NCI-H187 treated with DMSO at 0.1 percent for 48 hours (cell line): ENCODE measurements at regions not wholly inside any gene's neighbourhood (a gene's known extent, or its start where the extent isn't known, plus 50 kb on each side); places are given as distances from the start of the nearest gene placed in this dataset.

ENCODE experiments used
- DNase-seq: peaks from one replicate; lab custom pipeline; 2025; lab: John Stamatoyannopoulos, UW

- no peak for DNase-seq
Measured at GRCh38 chr1:68551459-68551858, 54.6 kb upstream of the DEPDC1 start.

- DNase-seq = no peak
Measured at GRCh38 chr1:68558321-68559026, 61.6 kb upstream of the DEPDC1 start.

- DNase-seq = no peak
Measured at GRCh38 chr1:68565923-68566322, 69.0 kb upstream of the DEPDC1 start.

DNA sequence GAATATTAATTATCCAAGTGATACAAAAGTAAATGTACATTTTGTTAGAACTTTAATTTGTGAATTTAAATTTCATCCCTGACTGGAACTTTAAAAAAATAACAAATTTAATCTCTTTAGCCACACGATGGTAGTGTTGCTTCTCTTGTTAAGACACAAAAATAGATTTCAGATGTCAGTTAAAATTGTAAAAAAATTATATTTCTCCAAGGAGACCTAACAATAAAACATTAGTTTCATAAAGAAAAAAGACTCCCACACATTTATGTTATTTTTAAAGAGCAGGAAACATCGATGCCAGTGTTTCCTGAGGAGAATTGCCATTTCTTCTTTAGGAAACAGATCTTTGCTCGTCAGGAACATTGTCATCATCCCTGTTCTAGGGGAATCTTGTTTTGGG, 74.0 kb upstream of the DEPDC1 start:
- no peak for DNase-seq

- DNase-seq = no peak
Measured at GRCh38 chr1:68571454-68572235, 74.8 kb upstream of the DEPDC1 start.

- no peak for DNase-seq
Measured at GRCh38 chr1:68585351-68585750, 88.5 kb upstream of the DEPDC1 start.

DNA sequence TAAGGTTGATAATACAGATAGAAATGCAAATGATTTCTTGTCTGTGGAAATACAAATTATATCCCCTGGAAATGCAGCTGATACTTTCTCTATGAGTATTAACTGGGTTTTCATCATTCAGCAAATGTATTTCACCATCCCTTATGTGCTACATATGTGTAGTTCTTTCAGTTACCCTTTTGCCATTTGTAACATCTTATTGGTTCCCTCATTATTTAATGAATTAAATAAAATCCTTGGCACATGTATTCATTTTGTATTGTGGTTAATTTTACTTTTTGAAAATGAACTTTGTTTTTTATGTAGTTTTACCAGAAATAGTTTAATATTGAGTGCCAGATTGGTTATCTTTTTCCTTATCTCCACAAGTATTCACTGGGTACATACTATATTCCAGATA, 89.9 kb upstream of the DEPDC1 start:
- no peak for DNase-seq

DNA sequence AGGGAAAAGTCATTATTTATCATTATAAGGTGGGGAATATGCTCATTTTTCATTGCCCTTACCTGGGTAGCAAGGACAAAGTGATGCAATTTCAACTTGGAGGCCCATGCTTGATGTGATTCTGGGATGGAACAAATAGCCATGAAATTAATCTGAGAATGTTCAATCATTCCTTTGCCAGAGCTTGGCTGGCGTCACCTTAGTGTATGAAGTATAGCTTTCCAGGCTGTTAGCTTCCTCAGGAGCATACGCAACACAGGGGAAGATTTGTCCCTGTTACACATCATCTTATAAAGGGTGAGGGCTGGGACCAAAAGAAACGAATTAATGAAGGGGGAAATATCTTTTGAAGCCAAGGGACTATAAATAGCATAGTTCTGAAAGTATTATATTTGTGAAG, 91.4 kb upstream of the DEPDC1 start:
- no peak for DNase-seq

DNA sequence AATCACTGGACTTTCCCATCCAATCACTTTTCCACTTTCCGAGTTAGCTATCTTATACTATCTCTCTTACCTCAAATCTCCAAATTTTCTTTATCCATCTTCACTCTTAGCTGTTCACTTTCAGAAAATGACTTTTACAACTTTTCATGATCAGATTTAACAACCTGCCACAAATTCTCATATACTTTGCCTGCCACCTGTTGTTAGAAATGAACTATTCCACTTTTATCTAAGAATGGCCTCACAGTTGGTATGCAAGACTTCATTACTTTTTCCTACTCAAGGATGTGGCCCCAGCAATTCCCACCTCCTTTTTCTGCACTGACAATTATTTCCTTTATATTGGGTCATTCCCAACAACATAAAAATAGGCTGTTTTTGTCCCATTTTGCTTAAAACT, 93.6 kb upstream of the DEPDC1 start:
- DNase-seq = no peak

- no peak for DNase-seq
Measured at GRCh38 chr1:68594851-68595250, 98.0 kb upstream of the DEPDC1 start.

GRCh38 chr1:68600049-68600661, 103.3 kb upstream of the DEPDC1 start:
- no peak for DNase-seq

DNA sequence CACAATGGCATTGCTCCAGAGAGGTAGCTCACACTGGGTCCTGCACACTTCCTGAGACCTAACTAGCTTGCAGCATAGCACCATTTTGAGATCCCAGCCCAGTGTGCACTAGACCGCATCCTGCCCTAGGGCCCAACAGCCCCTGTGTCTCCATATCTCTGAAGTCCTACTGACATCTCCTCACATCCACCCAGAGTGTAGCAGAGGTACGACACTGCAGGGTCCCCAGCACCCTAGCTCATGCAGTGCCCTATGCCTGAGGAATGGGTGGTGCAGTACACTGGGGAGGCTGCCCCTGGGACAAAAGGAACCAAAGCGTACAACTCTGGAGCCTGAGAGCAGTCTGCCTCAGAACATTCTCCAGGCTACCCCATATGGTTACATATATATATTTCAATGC, 111.4 kb upstream of the DEPDC1 start:
- DNase-seq = no peak

- DNase-seq = no peak
Measured at GRCh38 chr1:68615312-68615711, 118.4 kb upstream of the DEPDC1 start.

DNA sequence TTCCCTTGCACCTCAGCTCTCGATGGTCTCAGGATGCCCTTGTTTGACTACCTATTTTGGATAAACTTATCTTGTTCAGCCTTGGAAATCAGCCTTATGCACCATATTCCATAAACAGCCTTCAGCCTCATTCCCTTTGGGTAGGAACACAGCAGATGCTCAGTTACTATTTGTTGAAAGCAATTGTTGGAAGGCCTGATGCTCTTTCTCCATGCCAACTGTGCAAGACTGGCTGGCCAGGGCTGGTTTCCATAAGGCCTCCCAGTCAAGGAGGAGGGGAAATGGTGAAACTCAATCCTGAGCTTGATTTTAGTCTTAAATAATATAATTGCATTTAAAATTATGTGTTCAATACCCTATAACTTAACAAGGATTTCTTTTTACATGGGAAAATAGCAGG, 121.1 kb upstream of the DEPDC1 start:
- DNase-seq = no peak

DNA sequence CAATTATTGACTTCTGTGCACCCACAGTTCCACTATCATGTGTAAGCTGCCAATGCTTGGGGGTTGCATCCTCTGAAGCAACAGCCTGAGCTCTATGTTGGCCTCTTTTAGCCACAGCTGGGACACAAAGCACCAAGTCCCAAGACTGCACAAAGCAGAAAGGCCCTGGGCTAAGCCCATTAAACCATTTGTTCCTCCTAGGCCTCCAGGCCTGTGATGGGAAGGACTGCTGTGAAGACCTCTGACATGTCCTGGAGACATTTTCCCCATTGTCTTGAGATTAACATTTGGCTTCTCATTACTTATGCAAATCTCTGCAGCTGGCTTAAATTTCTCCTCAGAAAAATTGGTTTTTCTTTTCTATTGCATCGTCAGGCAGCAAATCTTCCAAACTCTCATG, 123.7 kb upstream of the DEPDC1 start:
- no peak for DNase-seq

DNA sequence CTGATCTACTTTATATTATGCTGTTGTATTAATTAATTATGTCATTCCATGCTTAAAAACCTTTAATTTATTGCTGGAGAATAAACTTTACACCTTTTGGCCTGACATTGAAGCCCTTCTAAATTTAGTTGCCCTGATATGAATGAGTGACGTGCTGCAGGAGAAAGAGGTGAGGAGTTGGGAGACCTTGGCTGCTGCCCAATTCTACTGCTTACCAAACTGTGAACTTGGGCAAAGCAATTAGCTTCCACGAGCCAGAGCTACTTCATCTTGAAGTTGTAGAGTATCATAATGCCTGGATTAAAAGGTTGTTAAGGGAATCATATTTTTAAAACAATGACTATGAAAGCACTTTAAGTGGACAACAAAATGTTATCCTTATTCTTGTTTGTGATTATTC, 126.8 kb upstream of the DEPDC1 start:
- no peak for DNase-seq

- DNase-seq = no peak
Measured at GRCh38 chr1:68624233-68624632, 127.4 kb upstream of the DEPDC1 start.

GRCh38 chr1:68625624-68626023, 128.7 kb upstream of the DEPDC1 start:
- no peak for DNase-seq

DNA sequence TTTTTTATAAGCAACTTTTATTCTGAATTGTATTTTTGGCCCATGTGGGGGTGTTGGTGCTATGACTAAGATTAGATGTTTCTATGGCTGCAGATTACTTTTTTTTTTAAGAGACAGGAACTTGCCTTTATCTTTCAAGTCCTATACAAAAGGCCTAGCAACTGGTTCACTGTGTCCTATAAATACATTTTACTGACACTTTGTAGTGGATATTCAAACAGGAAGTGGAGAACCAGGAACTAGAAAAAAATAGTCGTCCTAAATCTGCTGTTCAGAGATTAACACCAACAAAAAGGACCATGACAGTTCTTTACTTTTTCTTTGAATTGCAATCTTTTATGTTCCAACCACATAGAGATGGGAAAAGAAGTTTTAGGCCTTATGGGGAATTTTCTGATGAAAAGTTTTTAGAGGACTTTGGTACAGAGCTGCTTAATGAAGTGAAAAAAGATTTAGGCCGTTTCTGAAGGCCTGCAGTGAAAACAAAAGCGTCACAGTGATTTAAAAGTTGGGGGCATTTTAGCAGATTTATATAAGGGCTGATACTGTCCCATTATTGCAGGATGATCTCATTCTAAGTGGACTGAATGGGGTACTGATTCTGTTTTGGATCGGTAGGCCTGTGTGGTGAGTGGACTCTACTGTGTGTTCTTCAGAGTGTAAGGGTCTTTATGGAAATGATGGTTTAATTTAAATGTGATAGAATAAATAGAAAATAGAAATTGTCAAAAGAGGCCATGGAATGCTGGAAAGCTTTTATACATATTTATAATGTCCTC, 136.4 kb upstream of the DEPDC1 start:
- no peak for DNase-seq

DNA sequence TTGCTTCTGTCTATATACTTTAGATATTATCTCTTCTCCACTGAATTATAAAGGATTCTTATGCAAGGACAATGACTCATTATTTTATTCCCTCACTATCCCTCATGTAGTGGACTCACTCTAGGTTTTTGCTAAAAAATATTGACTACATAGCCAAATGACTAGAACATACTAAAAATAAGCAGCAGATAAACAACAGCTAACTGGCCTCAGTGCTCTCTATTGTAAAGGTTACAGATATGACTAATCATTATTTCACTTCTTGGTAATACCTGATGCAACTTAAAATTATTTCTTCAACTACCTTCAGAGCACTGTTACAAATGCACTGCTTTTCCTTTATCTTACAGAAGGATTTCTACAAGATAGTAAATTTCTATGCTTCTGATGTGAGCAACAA, 147.6 kb upstream of the DEPDC1 start:
- DNase-seq = no peak

DNA sequence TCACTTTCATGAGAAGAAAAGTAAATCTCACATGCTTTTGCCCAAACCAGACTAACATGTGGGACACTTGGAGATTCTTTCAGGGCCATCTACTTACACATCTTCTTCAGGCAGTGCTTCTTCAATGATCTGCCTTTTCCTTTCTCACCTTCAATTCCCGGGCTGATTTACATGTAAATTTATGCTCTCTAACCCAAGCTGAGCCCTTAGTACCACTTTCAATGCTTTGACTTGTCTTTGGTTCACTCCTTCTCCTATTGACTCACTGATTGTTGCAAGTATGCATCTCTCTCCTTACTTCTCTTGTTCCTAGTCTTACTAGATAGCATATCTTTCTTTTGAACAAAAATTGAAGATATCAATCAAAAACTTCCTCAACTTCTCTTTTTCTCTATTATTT, 154.2 kb upstream of the DEPDC1 start:
- no peak for DNase-seq

- no peak for DNase-seq
Measured at GRCh38 chr1:68653882-68654281, 157.0 kb upstream of the DEPDC1 start.

- no peak for DNase-seq
Measured at GRCh38 chr1:68673771-68674170, 176.9 kb upstream of the DEPDC1 start.
